GM15510 (cell line): ENCODE measurements at regions not wholly inside any gene's neighbourhood (a gene's known extent, or its start where the extent isn't known, plus 50 kb on each side); places are given as distances from the start of the nearest gene placed in this dataset.

Source experiments
- POLR2A ChIP-seq: IDR thresholded peaks from 3 replicates; pipeline ENCODE4 v1.6.1; 2011; ENCODE audit warnings: borderline replicate concordance; ENCODE audit not compliant: insufficient read length; ENCODE audit errors: extremely low read depth

- no peak for TF ChIP-seq POLR2A
These were observed 787.7 kb downstream of the CDH18 start for GRCh38 chr5:19200251-19200650.

- TF ChIP-seq POLR2A: no peak
These were observed 779.6 kb downstream of the CDH18 start for GRCh38 chr5:19208397-19208796.

- no peak for TF ChIP-seq POLR2A
These were observed 777.1 kb downstream of the CDH18 start for GRCh38 chr5:19210886-19211285.

- TF ChIP-seq POLR2A: no peak
These were observed 758.7 kb downstream of the CDH18 start for GRCh38 chr5:19229179-19229835.

- TF ChIP-seq POLR2A: no peak
These were observed 754.4 kb downstream of the CDH18 start for GRCh38 chr5:19233573-19233972.

- no peak for TF ChIP-seq POLR2A
These were observed 752.9 kb downstream of the CDH18 start for GRCh38 chr5:19235101-19235584.

- TF ChIP-seq POLR2A: no peak
These were observed 747.8 kb downstream of the CDH18 start for GRCh38 chr5:19240170-19240569.

- TF ChIP-seq POLR2A: no peak
These were observed 746.3 kb downstream of the CDH18 start for GRCh38 chr5:19241690-19242089.

GRCh38 chr5:19247302-19247701 lies 740.7 kb downstream of the CDH18 start:
- no peak for TF ChIP-seq POLR2A

- no peak for TF ChIP-seq POLR2A
These were observed 732.0 kb downstream of the CDH18 start for GRCh38 chr5:19256036-19256435.

- no peak for TF ChIP-seq POLR2A
These were observed 729.3 kb downstream of the CDH18 start for GRCh38 chr5:19258686-19259085.

GRCh38 chr5:19261879-19262278 lies 726.1 kb downstream of the CDH18 start:
- TF ChIP-seq POLR2A: no peak

- no peak for TF ChIP-seq POLR2A
These were observed 723.2 kb downstream of the CDH18 start for GRCh38 chr5:19264821-19265220.

- no peak for TF ChIP-seq POLR2A
These were observed 721.2 kb downstream of the CDH18 start for GRCh38 chr5:19266791-19267190.

- TF ChIP-seq POLR2A: no peak
These were observed 717.8 kb downstream of the CDH18 start for GRCh38 chr5:19270153-19270552.

GRCh38 chr5:19274578-19274977 lies 713.4 kb downstream of the CDH18 start:
- TF ChIP-seq POLR2A: no peak

GRCh38 chr5:19285286-19285685 lies 702.7 kb downstream of the CDH18 start:
- no peak for TF ChIP-seq POLR2A
